OCI-LY1 (cell line): ENCODE measurements at regions not wholly inside any gene's neighbourhood (a gene's known extent, or its start where the extent isn't known, plus 50 kb on each side); places are given as distances from the start of the nearest gene placed in this dataset.

Experiments
- H2AFZ ChIP-seq: fragments of 200-600 bp; sonication (generic), shearing (Covaris generic); 2 replicates; pipeline ENCODE4 v1.6.0; 2014; ENCODE audit warnings: antibody characterized with exemption, mild to moderate bottlenecking, low read length
- H3F3A ChIP-seq: fragments of 200-600 bp; sonication (generic), shearing (Covaris generic); 2 replicates; pipeline ENCODE4 v1.6.0; 2014; ENCODE audit warnings: mild to moderate bottlenecking, antibody characterized with exemption, low read length, moderate library complexity; ENCODE audit not compliant: insufficient read depth
- H3K27ac ChIP-seq: fragments of 200-600 bp; sonication (generic); 2 replicates; pipeline ENCODE4 v1.5.1; 2014; ENCODE audit warnings: low read length, mixed run types, mild to moderate bottlenecking, low read depth; ENCODE audit not compliant: poor library complexity, severe bottlenecking
- H3K27me3 ChIP-seq: fragments of 200-600 bp; sonication (generic); 2 replicates; pipeline ENCODE4 v1.6.0; 2014; ENCODE audit warnings: antibody characterized with exemption, mild to moderate bottlenecking, low read length, moderate library complexity; ENCODE audit not compliant: insufficient read depth
- H3K36me3 ChIP-seq: fragments of 200-600 bp; sonication (generic); 2 replicates; pipeline ENCODE4 v1.6.1; 2014; ENCODE audit warnings: mild to moderate bottlenecking, antibody characterized with exemption, low read length, moderate library complexity, mixed read lengths; ENCODE audit not compliant: insufficient read depth
- H3K4me1 ChIP-seq: fragments of 200-600 bp; sonication (generic); 2 replicates; pipeline ENCODE4 v1.5.1; 2014; ENCODE audit warnings: mild to moderate bottlenecking, low read length, moderate library complexity; ENCODE audit not compliant: insufficient read depth, severe bottlenecking
- H3K4me2 ChIP-seq: fragments of 200-600 bp; sonication (generic), shearing (Covaris generic); 2 replicates; pipeline ENCODE4 v1.6.1; 2014; ENCODE audit warnings: low read length
- H3K4me3 ChIP-seq: fragments of 200-600 bp; sonication (generic); 2 replicates; pipeline ENCODE4 v1.5.1; 2014; ENCODE audit warnings: low read length, low read depth, mild to moderate bottlenecking, mixed read lengths; ENCODE audit not compliant: poor library complexity, severe bottlenecking
- H3K79me2 ChIP-seq: fragments of 200-600 bp; shearing (Covaris generic); 2 replicates; pipeline ENCODE4 v1.6.1; 2016; ENCODE audit warnings: mixed run types, low read length, mixed read lengths; ENCODE audit not compliant: insufficient read depth
- H3K9ac ChIP-seq: fragments of 200-600 bp; sonication (generic), shearing (Covaris generic); 2 replicates; pipeline ENCODE4 v1.6.1; 2014; ENCODE audit warnings: mild to moderate bottlenecking, low read length, mixed read lengths
- H3K9me2 ChIP-seq: fragments of 200-600 bp; sonication (generic), shearing (Covaris generic); 2 replicates; pipeline ENCODE4 v1.6.1; 2014; ENCODE audit warnings: low read depth, mild to moderate bottlenecking, low read length, mixed read lengths
- H3K9me3 ChIP-seq: fragments of 200-600 bp; shearing (Covaris generic); 2 replicates; pipeline ENCODE4 v1.6.1; 2014; ENCODE audit warnings: low read length, mixed read lengths
- H4K20me1 ChIP-seq: fragments of 200-600 bp; sonication (generic), shearing (Covaris generic); 2 replicates; pipeline ENCODE4 v1.6.0; 2016; ENCODE audit warnings: mild to moderate bottlenecking, low read length; ENCODE audit not compliant: insufficient read depth
- CTCF ChIP-seq: fragments of 200-600 bp; sonication (generic), shearing (Covaris generic); IDR thresholded peaks from 2 replicates; pipeline ENCODE4 v1.5.1; 2017; ENCODE audit warnings: mild to moderate bottlenecking, antibody characterized with exemption, low read length, moderate library complexity, mixed read lengths
- EZH2 ChIP-seq: fragments of 200-600 bp; sonication (generic), shearing (Covaris generic); IDR thresholded peaks from 2 replicates; pipeline ENCODE4 v1.8.0; 2017; ENCODE audit warnings: borderline replicate concordance, mixed run types, mild to moderate bottlenecking, antibody characterized with exemption, low read length, moderate library complexity, mixed read lengths

GRCh38 chr13:31495336-31495735, 244.0 kb upstream of the RXFP2 start:
- TF ChIP-seq CTCF (no peak), EZH2 (no peak)
- H3K27ac ChIP-seq = no peak overlapping the region

GRCh38 chr13:31499274-31499673, 240.1 kb upstream of the RXFP2 start:
- H2AFZ ChIP-seq = no peak overlapping the region
- no peaks in the 10 kb centered on the region for H4K20me1 ChIP-seq
- no peak overlapping the region for H3K9ac ChIP-seq
- H3K9me3 ChIP-seq = no peaks in the 10 kb centered on the region
- no peaks in the 10 kb centered on the region for H3F3A ChIP-seq
- H3K36me3 ChIP-seq = no peaks in the 10 kb centered on the region
- TF ChIP-seq CTCF = no peak
- no peaks in the 10 kb centered on the region for H3K79me2 ChIP-seq
- no peaks in the 10 kb centered on the region for H3K27me3 ChIP-seq
- no peaks in the 10 kb centered on the region for H3K9me2 ChIP-seq
- H3K27ac ChIP-seq = no peak overlapping the region
- no peak overlapping the region for H3K4me3 ChIP-seq
- H3K4me1 ChIP-seq = no peaks in the 10 kb centered on the region
- no peak overlapping the region for H3K4me2 ChIP-seq

More at GRCh38 chr13:31495336-31495735, 244.0 kb upstream of the RXFP2 start:
- Histone ChIP-seq H3K9me2 (no peaks in the 10 kb centered on the region), H3K4me3 (no peak overlapping the region), H3K9ac (no peak overlapping the region), H4K20me1 (no peaks in the 10 kb centered on the region), H3K79me2 (no peaks in the 10 kb centered on the region), H3K36me3 (no peaks in the 10 kb centered on the region), H3K4me1 (no peaks in the 10 kb centered on the region), H2AFZ (no peak overlapping the region), H3K9me3 (no peaks in the 10 kb centered on the region), H3K4me2 (no peak overlapping the region), H3K27me3 (no peaks in the 10 kb centered on the region), H3F3A (no peaks in the 10 kb centered on the region)

- Histone ChIP-seq H3K27ac (no peak overlapping the region), H3K4me1 (no peaks in the 10 kb centered on the region), H3K9me3 (no peaks in the 10 kb centered on the region), H4K20me1 (no peaks in the 10 kb centered on the region), H3K36me3 (no peaks in the 10 kb centered on the region), H3K9me2 (no peaks in the 10 kb centered on the region), H3K4me3 (no peak overlapping the region), H3K4me2 (no peak overlapping the region), H3F3A (no peaks in the 10 kb centered on the region), H2AFZ (no peak overlapping the region), H3K79me2 (no peaks in the 10 kb centered on the region), H3K9ac (no peak overlapping the region), H3K27me3 (no peaks in the 10 kb centered on the region)
- no peak for TF ChIP-seq EZH2
- no peak for TF ChIP-seq CTCF
These were observed 235.7 kb upstream of the RXFP2 start for GRCh38 chr13:31503626-31504025.
